DMS53 treated with DMSO at 0.1 percent for 48 hours (cell line): ENCODE measurements at regions not wholly inside any gene's neighbourhood (a gene's known extent, or its start where the extent isn't known, plus 50 kb on each side); places are given as distances from the start of the nearest gene placed in this dataset.

ENCODE experiments used
- DNase-seq: peaks from one replicate; lab custom pipeline; 2025; ENCODE audit not compliant: unreplicated experiment; lab: John Stamatoyannopoulos, UW

DNA sequence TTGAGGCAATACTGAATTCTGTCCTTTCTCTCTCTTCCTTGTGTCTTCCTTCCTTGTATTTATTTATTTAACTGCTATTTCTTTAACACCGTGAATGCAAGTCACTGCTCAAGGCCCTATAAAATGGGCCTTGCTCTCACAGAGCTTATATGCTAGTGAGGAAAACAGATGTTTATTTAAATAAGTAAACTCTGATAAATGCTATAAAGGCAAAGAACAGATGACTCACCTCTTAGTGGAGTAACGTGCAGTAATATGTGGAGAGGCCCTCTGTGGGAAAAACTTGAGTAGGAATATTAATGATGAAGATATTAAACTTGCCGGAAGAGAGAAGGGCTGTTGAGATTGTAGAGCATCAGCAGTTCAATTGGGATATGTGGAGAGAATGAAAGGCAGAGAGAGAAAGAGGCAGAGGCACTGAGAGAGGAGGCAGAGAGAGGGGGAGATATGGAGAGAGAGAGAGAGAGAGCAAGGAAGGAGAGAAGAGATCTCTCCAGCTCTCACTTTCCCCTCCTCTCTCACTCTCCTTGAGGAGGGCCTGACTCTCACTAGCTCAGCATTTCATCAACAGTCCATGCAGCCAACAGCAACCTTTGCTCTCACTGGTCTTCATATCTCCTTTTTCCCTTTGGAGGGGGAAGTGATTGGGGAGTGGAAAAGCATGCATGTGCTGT, 322.2 kb downstream of the LMX1A start:
- DNase-seq, result no peak

DNA sequence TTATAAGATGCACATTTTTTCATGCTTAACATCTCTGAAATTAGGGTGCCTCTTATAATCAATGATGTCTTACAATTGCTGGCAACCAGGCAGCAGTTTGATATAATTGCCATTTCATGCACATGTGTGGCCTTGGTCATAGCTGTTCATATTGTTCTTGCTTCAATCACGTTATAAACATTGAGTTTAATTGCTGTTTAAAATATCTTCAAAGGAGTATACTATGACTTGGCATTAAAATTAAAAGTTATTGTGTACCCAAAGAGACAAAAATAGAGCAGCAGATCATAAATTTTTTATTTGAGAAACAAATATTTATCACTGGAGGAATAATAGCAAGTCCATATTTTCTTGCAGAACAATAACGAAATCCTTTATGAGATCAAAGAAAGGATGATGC, 325.5 kb downstream of the LMX1A start:
- DNase-seq, result no peak

DNA sequence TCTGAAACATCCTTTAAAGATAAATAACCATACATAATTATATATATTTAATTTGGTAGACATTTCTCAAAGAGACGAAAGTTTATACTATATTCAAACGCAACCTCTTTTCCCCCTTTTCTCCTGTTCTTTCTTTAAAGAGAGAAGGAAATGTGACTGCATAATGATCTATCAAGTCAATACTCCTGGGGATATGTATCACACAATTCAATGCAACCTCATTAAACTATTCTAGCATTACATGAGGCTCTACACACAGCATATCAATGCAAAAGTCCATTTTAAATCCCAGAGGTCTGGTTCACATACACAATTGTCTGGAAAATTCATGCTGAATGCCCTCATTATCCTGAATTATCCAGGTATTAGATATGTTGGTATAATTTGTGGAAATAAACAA, 330.7 kb downstream of the LMX1A start:
- DNase-seq, result no peak

DNA sequence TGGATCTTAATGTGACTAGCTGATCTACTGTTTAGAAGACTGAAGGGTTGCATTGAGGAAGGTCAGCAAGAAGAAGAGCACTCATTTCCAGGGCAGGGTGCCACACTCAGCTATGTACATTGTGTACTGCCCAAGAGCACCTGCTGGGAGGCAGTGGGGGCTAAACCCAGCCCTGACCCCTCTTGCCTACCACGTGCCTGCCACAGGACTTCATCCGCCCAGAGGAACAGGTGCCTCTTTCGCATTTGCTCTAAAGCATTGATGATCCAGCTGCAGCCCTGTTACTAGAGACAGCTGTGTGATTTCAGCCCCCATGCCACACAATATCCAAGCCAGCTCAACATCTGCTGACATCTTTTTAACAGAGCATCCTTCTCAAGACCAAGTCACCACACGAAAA, 341.8 kb downstream of the LMX1A start:
- DNase-seq, result no peak

DNA sequence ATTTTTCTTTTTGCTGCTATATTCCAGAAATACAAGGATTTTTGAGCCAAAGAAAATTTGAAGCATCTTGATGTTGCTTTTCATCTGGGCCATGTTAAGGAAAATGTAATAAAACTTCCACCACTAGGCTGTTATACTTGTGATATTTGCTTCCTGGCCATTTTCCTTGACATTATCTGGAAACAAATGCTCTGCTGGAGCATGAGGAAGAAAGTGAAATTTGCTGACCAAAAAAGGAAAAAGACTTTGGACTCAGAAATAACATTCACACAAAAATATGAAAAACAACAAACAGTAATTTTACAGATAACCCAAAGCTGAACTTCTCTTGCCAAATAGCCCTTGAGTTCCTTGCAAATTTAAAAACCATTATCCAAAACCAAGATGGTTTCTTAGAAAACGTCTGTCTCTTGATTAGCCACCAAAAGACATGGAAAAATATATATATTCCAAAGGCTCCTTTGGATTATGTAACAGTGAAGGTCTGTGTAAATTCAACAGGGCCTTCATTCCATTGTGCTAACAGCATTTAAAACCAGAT, 344.5 kb downstream of the LMX1A start:
- DNase-seq, result no peak

DNA sequence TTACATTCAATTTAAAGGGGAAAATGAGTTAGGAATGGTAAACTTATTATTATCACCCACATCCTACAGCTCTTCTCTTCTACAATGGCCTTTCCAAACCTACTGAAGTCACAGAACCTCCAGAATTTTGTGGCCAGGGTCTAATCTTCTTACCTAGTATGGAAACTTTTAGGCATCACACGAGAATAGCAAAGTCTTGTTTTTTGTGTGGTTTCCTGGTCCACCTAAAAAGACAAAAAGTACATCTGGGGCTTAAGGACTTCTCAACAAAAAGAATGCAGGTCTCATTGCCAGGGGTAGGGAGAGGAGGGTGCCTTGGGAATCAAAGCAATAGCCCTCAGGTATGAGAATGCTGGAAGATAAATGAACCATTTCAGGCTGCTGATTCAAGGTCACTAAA, 345.3 kb downstream of the LMX1A start:
- DNase-seq, result no peak

DNA sequence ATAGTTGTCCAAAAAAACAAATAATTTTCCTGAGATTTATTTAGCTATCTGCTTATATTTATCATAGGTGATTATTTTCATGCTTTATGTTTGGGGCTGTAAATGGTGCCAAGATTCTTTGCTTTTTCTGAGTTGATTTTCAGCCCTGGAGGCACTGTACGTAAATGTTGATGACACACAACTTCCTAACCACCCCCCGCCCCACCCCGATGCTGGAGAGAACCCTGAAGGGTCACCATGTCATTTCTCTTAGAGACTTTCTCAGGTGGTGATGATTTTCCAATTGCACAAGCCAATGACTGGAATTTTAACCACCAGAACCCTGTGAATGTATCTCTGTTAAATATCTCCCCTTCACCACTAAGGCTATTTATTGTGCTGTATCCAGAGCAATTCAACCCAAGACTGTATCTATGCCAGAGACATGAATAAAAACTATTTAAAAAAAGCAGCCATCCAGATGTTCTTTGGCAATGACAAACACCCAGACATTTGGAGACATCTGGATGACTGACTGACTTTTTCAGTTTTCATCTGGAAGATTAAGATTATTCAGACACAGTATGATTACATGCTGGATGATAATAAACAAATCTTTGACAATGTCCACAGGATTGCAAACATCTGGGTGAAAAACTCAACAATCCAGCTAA, 346.0 kb downstream of the LMX1A start:
- no peak for DNase-seq

DNA sequence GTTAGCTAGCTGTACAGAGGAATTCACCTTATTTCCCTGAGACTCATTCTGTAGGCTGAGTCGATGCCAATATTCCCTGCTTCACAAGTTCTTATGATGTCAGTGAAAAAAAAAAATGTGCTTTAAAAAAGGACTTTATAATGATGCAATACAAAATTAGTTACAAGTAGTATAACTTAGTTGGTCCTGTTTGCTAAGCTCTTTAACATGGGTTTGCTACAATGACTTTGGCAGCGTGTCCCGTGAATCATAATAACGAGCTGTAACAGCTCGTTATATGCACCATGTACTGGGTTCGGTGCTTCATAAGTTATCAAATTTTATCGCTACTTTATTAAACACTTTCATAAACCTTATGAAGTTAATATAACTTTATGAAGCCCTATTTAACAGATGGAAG, 349.7 kb downstream of the LMX1A start:
- no peak for DNase-seq

DNA sequence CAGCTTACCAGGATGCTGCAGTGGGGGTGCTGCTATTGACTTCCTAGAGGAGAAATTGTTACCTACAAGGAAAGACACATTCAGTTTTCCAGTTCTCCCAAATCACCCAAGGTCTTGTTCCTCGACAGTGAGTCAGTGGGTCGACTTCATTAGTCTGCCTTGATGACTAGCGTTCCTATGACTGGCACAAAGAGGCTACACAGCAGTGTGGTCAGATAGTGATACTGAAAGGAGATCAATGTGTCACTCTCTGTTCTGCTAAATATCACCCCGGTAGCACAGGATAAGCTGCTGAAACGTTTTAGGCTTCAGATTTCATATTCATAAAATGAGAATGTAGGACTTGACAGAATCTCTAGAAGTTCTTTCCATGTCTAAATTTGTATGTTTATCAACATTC, 357.4 kb downstream of the LMX1A start:
- DNase-seq, result no peak

DNA sequence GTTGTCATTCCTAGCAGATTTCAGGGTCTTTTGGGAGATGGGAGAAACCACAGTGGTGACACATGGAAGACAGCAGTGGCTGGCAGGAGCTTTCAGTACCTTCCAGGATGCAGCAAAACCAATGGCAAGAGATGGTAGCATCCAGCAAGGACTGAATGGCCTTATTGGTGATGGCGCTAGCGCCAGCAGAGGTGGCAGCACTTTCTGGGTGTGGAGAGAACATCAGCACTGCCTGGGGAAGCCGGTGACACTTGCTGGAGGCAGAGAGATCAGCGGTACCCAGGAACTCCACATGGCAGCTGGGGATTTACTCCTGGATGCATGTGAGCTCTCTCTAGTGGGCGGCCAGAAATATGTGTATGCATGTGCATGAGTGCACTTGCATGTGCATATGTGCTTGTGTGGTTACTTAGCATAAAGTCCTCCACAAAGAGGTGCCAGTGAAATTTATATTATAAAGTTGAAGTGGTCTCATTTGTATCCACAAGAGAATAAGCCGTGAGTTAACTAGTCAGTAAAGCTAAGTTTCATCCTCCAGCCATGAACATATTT, 364.7 kb downstream of the LMX1A start:
- DNase-seq, result no peak

DNA sequence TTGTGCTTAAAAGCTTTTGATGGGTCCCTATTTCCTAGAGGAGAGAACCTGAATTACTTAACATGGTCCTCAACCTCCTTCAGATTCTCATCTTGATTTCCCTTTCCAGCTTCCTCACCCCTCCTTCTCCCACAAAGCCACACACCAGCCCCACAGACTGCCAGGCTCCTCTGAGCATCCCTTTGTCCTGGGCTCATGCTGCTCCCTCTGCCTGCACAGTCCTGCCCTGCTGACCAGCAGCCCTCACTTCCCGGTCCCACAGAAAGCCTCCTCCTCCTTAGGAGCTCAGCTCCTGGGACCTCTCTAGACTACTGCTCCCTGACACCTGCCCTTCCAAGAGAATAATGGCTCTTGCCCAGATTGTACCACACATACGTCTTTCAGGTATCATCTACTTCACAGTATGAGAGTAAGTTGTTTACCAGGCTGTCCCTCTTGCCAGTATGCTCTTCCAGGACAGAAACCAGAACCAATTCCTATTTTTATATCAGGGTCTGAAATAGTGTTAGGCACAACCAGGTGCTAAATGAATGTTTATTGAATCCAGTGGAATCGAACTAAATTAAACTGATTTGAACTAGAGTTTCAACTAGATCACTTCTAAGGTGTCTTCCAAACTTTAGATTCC, 373.4 kb downstream of the LMX1A start:
- no peak for DNase-seq

DNA sequence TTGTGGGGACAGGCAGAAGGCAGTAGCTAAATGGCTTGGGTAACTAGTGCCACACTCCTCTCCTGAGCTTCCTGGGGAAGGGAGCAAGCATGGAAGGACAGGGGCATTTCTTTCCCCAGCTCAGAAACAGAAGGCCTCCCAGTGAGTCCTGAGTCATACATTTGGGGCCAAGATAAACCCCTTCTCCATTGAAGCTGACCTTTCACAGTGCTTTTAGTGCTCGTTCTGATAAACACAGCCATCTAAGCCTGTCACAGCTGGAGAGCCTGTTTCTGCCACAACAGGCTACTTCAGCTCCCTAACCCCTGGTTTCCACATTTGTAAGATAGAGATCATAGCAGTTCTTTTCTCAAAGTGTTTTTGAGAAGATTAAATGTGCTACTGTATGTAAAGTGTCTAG, 374.0 kb downstream of the LMX1A start:
- no peak for DNase-seq

DNA sequence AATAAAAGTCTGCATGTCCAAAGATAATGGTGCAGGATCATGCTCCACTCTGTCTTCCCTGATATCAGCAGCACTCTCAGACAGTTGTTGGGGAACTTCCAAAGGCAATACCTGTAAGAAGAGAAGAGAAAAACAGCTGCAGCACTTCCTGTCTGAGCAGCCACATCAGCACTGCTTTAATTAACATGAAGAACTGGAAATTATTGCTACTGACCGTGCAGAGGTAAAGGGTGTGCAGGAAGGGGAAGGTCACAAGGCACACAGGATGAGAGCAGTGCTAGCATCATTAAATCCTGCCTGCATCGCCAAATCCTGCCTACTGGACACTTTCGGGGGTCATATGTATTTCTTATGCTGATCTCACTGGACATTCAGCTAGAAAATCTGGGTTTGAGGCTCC, 379.0 kb downstream of the LMX1A start:
- no peak for DNase-seq

DNA sequence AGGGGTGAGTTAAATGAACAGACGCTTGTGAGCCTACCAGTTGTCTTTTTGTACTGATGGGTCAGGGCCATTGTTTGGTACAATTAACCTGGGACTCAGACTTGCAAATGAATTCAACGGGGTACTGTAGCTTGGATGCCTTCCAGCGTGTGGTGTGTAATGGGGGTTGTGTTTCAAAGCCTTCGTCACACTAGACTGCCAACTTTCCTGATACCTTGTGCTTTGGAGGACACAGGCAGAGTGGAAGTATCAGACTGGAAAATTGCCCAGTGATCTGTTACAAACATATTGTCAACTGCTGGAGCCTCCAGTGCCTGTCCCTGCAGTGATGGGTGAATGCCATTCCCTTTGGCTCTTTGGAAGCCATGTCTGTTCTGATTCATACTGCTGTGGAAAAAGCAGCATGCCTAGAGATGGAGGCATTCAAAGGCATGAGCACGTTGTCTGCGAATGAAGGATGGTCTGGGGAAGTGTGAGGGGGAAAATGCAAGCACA, 384.5 kb downstream of the LMX1A start:
- DNase-seq, result no peak

DNA sequence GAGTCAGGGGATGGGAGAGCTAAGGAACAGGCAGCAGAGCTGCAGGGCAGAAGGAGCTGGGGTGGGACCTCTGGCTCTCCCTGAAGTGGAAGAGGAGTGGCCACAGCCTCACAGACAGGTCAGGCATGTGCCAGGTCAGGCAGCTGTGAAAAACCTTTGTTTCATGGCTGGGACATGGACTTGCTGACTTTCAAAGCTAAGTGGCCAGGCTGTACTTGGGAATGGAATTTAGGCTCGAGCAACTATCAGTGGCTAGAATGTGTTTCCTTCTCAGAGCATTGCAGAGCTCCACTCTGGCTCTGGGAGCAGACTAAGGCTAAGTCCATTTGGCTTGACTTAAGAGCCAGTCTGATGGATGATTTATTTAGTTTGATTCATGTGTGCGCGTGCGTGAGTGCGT, 385.1 kb downstream of the LMX1A start:
- no peak for DNase-seq

DNA sequence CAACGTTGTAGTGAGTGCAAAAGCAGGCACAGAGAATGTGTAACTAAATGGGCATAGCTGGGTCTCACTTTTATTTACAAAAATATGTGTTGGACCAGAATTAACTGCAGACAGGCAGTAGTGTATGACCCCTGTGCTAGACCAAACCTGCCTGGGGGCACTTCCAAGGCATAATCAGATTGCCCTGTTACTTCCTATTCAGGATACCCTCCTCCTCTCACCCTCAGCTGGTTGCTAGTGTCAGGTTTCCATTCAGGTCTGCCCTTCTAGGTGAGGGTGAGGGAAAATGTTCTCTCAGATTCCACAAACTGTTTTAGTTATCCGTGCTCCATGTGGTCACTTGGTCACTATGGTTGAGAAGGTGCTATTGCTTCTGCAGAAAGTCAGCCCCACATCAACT, 387.3 kb downstream of the LMX1A start:
- DNase-seq, result no peak

DNA sequence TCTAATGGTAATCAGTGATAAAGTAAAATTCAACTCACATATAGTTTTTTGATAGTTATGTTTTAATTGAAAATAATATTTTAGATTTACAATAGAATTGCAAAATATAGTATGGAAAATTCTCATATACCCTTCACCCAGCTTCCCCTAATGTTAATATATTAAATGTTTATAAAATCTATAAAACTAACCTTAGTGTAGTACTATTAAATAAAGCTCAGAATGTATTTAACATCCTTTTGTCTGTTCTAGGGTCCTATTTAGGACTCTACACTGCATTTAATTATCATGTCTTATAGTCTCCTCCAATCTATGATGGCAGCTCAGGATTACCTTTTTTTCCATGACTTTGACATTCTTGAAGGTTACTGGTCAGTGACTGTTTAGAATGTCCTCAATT, 389.2 kb downstream of the LMX1A start:
- DNase-seq, result no peak

DNA sequence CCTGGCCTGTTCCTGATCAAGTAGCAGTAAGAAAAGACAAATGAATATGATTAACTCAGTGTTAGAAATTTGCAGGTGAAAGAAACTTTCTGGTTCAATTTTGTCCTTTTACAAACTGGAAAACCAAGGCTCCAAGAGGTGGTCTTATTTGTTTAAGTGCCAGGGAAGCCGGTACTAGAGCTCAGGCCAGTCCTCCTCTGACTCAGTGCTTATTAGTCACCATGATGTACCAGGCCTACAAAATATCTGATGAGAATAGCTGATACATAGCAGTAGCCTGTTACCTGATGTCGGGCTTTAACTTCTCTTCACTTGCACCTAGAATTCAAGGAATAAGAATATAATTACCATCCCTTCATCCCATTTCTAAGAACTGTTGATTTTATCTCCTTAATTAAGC, 394.8 kb downstream of the LMX1A start:
- DNase-seq, result no peak

DNA sequence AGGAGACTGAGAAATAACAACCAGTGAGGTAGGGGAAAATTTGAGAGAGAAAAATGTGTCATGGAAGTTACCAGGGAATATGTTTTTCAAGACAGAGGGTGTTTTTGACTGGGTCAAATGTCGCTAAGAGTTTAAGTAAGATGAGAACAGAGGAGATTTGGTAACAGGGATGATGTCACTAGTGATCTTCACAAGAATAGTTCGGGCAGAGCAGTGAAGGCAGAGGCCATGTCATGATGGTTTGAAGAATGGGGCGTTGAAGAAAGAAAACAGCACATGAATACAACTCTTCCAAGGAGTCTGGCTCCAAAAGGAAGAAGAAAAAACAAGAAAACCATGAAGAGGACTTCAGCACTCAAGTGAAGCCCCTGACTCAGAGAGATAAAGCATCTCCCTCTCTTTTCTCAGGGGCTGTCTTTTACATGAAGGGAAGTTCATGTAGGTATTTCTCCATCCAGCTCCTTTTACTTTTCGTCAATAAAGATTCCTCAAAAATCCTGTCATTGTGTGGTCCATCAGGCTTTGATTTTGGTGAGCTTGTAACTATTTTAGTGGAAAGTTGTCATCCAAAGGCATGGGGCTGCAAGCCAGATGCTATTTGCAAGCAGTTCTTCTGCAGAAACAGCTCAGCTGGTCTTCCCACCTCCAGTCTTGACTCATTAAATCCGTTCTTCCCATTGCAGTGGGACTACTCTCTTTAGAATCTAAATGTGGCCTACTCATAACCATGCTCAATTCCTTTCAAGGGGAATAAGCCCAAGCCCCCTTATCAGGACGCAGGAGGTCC, 397.3 kb downstream of the LMX1A start:
- DNase-seq, result no peak

DNA sequence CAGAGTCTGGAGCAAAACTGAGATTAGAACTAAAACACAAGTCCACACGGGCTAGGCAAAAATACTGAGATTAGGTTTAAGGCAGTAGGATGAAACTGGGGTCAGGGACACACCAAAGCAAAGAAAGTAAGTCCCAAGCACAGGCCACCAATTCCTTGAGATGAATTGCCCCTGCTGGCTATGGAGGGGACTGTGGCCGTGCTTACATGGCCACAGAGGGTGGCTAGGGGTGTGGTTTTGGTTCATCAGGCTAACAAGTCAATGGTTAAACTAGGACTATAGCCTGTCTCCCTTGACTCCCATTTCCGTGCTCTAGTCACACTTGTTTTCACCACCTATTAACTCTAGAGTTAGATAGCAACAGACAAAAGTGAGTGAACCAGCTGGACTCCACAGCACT, 394.8 kb downstream of the PBX1 start:
- no peak for DNase-seq

DNA sequence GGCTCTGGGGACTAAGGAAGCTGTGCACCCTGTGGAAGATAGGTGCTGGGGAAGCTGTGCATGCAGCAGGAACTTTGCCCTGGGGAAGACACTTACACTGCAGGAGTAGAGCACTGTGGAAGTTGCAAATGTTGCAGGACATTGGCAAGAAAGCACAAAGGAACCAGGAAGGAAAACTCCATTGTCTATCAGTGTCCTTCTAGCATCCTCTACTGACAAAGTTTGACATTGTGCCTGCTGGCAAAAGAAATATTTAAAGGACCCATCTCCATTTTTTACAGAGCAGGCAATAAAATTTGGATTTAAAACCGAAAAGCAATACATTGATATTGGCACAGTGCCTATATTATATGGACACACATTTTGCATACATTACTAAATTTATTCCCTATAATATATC, 394.1 kb downstream of the PBX1 start:
- no peak for DNase-seq
